Panc1 (cell line): ENCODE measurements at regions not wholly inside any gene's neighbourhood (a gene's known extent, or its start where the extent isn't known, plus 50 kb on each side); places are given as distances from the start of the nearest gene placed in this dataset.

Source experiments
- CTCF ChIP-seq: fragments of 450-650 bp; IDR thresholded peaks from 2 replicates; pipeline ENCODE4 v1.5.1; 2017; ENCODE audit warnings: mild to moderate bottlenecking
- REST ChIP-seq, 2 experiments: IDR thresholded peaks; 2 replicates each; pipeline ENCODE4 v1.6.1; 2011 to 2012; ENCODE audit warnings: low read depth in 2 of 2, control low read depth in 1 of 2, low read length in 1 of 2, mild to moderate bottlenecking in 1 of 2, moderate library complexity in 1 of 2; ENCODE audit not compliant: insufficient read depth in 1 of 2

- no peak for TF ChIP-seq CTCF
- no peak for TF ChIP-seq REST (IDR thresholded peaks at IDR 0.05; ENCODE audit: insufficient read depth in 1 of 2, low read depth in 2 of 2, low read length in 1 of 2)
These were observed 134.6 kb upstream of the NPSR1 start for GRCh38 chr7:34523226-34523918.
